Esophagus muscularis mucosa (tissue), 4 donors: ENCODE measurements at regions not wholly inside any gene's neighbourhood (a gene's known extent, or its start where the extent isn't known, plus 50 kb on each side); places are given as distances from the start of the nearest gene placed in this dataset.

ENCODE experiments used
- EP300 ChIP-seq: sonication (generic); formaldehyde crosslinking; IDR thresholded peaks from one replicate; pipeline ENCODE4 v1.6.1; 2017; ENCODE audit warnings: antibody characterized with exemption
- POLR2A ChIP-seq: fragments of 450-650 bp; IDR thresholded peaks from one replicate; pipeline ENCODE4 v1.6.1; 2017; ENCODE audit warnings: antibody characterized with exemption, moderate library complexity, mild to moderate bottlenecking, low read depth
- POLR2AphosphoS5 ChIP-seq, 2 donors: sonication (generic); formaldehyde crosslinking; IDR thresholded peaks; one replicate each; pipeline ENCODE4 v1.6.1; 2017; ENCODE audit warnings: antibody characterized with exemption in 2 of 2
- TF ChIP-seq, protein P1 (sequence below), 3 experiments: fragments of 200-600 bp in 2 of 3; fragments of 450-650 bp in 1 of 3; sonication (generic) in 2 of 3; IDR thresholded peaks; one replicate each; pipeline ENCODE4 v1.5.1; 2017 to 2019; ENCODE audit warnings: antibody characterized with exemption in 3 of 3, mild to moderate bottlenecking in 2 of 3, moderate library complexity in 1 of 3

DNA sequence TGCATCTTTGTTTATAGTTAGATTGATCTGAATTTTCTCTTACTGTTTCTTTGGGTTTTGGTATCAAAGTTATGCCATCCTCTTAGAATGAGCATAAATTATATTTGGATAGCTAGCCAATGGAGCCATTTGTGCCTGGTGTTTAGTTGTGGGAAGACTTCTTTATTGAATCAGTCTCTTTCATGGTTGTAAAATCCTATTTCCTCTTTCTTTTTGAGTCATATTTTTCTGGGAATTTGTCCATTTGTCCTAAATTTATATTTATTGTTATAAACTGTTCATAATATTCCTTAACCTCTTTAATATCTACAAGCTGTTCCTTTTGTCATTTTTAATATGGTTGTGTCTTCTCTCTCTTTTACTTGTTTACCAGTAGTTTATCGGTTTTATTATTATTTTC is 462.5 kb downstream of the AEBP2 start:
- no peak for TF ChIP-seq POLR2AphosphoS5 (IDR thresholded peaks at IDR 0.05)
- no peak for TF ChIP-seq EP300
- no peak for TF ChIP-seq POLR2A
- TF ChIP-seq, protein P1, sequence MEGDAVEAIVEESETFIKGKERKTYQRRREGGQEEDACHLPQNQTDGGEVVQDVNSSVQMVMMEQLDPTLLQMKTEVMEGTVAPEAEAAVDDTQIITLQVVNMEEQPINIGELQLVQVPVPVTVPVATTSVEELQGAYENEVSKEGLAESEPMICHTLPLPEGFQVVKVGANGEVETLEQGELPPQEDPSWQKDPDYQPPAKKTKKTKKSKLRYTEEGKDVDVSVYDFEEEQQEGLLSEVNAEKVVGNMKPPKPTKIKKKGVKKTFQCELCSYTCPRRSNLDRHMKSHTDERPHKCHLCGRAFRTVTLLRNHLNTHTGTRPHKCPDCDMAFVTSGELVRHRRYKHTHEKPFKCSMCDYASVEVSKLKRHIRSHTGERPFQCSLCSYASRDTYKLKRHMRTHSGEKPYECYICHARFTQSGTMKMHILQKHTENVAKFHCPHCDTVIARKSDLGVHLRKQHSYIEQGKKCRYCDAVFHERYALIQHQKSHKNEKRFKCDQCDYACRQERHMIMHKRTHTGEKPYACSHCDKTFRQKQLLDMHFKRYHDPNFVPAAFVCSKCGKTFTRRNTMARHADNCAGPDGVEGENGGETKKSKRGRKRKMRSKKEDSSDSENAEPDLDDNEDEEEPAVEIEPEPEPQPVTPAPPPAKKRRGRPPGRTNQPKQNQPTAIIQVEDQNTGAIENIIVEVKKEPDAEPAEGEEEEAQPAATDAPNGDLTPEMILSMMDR (IDR thresholded peaks at IDR 0.05), result no peak
